Inflammatory macrophage (primary cell): ENCODE measurements at regions not wholly inside any gene's neighbourhood (a gene's known extent, or its start where the extent isn't known, plus 50 kb on each side); places are given as distances from the start of the nearest gene placed in this dataset.

Experiments used
- DNase-seq, 2 donors: peaks; one replicate each; pipeline ENCODE4 v3.0.0-alpha.2; 2020 to 2022

- no peak for DNase-seq
Measured at GRCh38 chr2:15845294-15845693, 95.1 kb upstream of the MYCN start.

- DNase-seq = no peak
Measured at GRCh38 chr2:15845737-15846405, 94.5 kb upstream of the MYCN start.

- no peak for DNase-seq
Measured at GRCh38 chr2:15846626-15847025, 93.7 kb upstream of the MYCN start.

- no peak for DNase-seq
Measured at GRCh38 chr2:15850534-15850933, 89.8 kb upstream of the MYCN start.

GRCh38 chr2:15851076-15851693 is 89.2 kb upstream of the MYCN start:
- no peak for DNase-seq

GRCh38 chr2:15852811-15853210 is 87.5 kb upstream of the MYCN start:
- DNase-seq = no peak

- no peak for DNase-seq
Measured at GRCh38 chr2:15853903-15854302, 86.4 kb upstream of the MYCN start.

GRCh38 chr2:15855766-15856260 is 84.5 kb upstream of the MYCN start:
- DNase-seq = no peak

GRCh38 chr2:15856318-15856717 is 84.0 kb upstream of the MYCN start:
- DNase-seq = no peak

- DNase-seq = no peak
Measured at GRCh38 chr2:15858466-15858865, 81.9 kb upstream of the MYCN start.

- no peak for DNase-seq
Measured at GRCh38 chr2:15860051-15860663, 80.2 kb upstream of the MYCN start.

GRCh38 chr2:15860760-15861159 is 79.6 kb upstream of the MYCN start:
- DNase-seq = no peak

- no peak for DNase-seq
Measured at GRCh38 chr2:15861172-15861822, 79.1 kb upstream of the MYCN start.

GRCh38 chr2:15861898-15862297 is 78.5 kb upstream of the MYCN start:
- no peak for DNase-seq

- DNase-seq = no peak
Measured at GRCh38 chr2:15863089-15863488, 77.3 kb upstream of the MYCN start.

GRCh38 chr2:15863494-15864175 is 76.7 kb upstream of the MYCN start:
- DNase-seq = no peak

- no peak for DNase-seq
Measured at GRCh38 chr2:15864176-15864769, 76.1 kb upstream of the MYCN start.

GRCh38 chr2:15865923-15866322 is 74.4 kb upstream of the MYCN start:
- no peak for DNase-seq

GRCh38 chr2:15866563-15867193 is 73.7 kb upstream of the MYCN start:
- no peak for DNase-seq

- DNase-seq = no peak
Measured at GRCh38 chr2:15867194-15868171, 72.9 kb upstream of the MYCN start.

- no peak for DNase-seq
Measured at GRCh38 chr2:15868186-15868585, 72.2 kb upstream of the MYCN start.
